Spinal cord (tissue), 9 donors: ENCODE measurements at regions not wholly inside any gene's neighbourhood (a gene's known extent, or its start where the extent isn't known, plus 50 kb on each side); places are given as distances from the start of the nearest gene placed in this dataset.
A peak's percentile ranks its signal among the peaks of the same experiment; 100 is the strongest.

ENCODE experiments used
- DNase-seq, 6 donors: peaks; one replicate each; pipeline versions ENCODE4 v3.0.0 to v3.0.0-alpha.2; 2013 to 2015; ENCODE audit warnings: low spot score in 6 of 6, low read depth in 4 of 6
- H3K27ac ChIP-seq: one replicate; pipeline ENCODE4 v1.5.1; 2013; ENCODE audit warnings: low read depth, low read length, control low read depth
- H3K27me3 ChIP-seq: one replicate; pipeline ENCODE4 v1.6.1; 2013; ENCODE audit warnings: low read length; ENCODE audit not compliant: control insufficient read depth, insufficient read depth
- H3K36me3 ChIP-seq: one replicate; pipeline ENCODE4 v1.6.1; 2013; ENCODE audit warnings: low read length; ENCODE audit not compliant: control insufficient read depth, insufficient read depth
- H3K4me1 ChIP-seq: one replicate; pipeline ENCODE4 v1.6.1; 2013; ENCODE audit warnings: low read length; ENCODE audit not compliant: control insufficient read depth, insufficient read depth
- H3K4me3 ChIP-seq: one replicate; pipeline ENCODE4 v1.5.1; 2013; ENCODE audit warnings: low read depth, low read length, control low read depth
- H3K9me3 ChIP-seq: one replicate; pipeline ENCODE4 v1.6.1; 2013; ENCODE audit warnings: low read length; ENCODE audit not compliant: control insufficient read depth, insufficient read depth
- WGBS: methylation state at CpG from one replicate; pipeline ENCODE4 v1.1.5; 2013; ENCODE audit warnings: missing lambda C conversion rate; ENCODE audit not compliant: insufficient coverage; 5-methylcytosine and 5-hydroxymethylcytosine counted together
- donor health status: healthy.

DNA sequence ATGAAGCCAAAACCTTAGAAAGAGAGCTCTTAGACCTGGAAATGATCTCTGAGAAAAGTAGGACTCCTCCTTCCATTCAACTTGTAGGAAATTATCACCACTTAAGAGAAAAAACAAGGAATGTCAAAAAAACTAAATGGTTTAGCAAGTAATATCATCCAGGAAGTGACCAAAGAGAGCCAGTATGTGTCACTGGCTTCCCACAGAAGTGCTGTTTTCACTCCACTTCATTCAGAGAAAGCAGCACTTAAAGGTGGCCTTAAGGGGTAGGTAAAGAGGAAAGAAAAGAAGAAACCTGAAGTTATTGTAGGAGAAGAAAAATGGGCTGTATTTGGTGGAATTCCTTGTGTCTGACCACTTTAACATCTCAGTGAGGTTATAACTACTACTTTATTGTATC lies 414.4 kb upstream of the ETAA1 start:
- no peaks in the 10 kb centered on the region for H3K9me3 ChIP-seq
- no peaks in the 10 kb centered on the region for H3K4me1 ChIP-seq
- DNase-seq, result no peak
- H3K36me3 ChIP-seq, result no peaks in the 10 kb centered on the region
- no peaks in the 10 kb centered on the region for H3K27me3 ChIP-seq
- no peak overlapping the region for H3K4me3 ChIP-seq
- H3K27ac ChIP-seq, result no peak overlapping the region

DNA sequence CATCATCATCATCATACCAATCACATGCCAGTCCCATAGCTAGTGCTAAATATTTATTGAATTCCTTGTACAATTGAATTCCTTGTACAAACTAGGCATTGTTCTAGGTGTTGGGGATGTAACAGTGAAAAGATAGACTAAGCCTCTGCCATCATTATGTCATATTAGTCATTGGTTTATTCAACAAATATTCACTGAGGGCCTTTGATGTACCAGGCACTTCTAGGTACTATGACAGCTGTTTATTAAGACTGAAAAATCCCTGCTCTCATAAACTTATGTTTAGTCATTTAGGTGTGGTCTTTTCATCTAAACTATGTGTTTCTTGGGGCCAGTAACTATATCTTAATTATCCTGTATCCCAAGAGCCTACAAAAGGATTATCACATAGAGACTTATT lies 412.3 kb upstream of the ETAA1 start:
- H3K27me3 ChIP-seq, result no peaks in the 10 kb centered on the region
- H3K4me3 ChIP-seq, result no peak overlapping the region
- H3K36me3 ChIP-seq, result no peaks in the 10 kb centered on the region
- H3K27ac ChIP-seq, result no peak overlapping the region
- no peaks in the 10 kb centered on the region for H3K9me3 ChIP-seq
- H3K4me1 ChIP-seq, result no peaks in the 10 kb centered on the region
- no peak for DNase-seq

DNA sequence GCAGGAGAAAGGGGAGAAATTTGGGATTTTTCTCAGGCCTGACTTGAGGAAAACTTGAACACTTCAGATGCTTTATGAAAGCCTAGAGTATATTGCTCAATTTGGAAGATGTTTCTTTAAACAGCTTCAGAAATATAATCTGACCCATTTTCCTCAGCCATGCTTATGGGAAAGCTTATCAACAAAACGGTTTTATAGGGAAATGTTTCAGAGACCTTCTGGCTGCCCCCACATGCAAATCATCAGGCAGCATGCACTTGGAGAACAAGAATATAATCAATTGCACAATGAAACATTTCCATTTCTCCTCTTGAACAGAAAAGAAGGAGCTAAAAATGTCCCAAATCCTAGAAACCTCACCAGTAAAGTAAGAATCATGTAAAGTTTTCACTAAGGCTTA lies 411.2 kb upstream of the ETAA1 start:
- no peaks in the 10 kb centered on the region for H3K36me3 ChIP-seq
- H3K9me3 ChIP-seq, result no peaks in the 10 kb centered on the region
- no peak overlapping the region for H3K4me3 ChIP-seq
- WGBS, result no CpG with 5 or more reads among the region's 1 CpG
- no peaks in the 10 kb centered on the region for H3K4me1 ChIP-seq
- no peaks in the 10 kb centered on the region for H3K27me3 ChIP-seq
- H3K27ac ChIP-seq, result no peak overlapping the region
- DNase-seq, result no peak

DNA sequence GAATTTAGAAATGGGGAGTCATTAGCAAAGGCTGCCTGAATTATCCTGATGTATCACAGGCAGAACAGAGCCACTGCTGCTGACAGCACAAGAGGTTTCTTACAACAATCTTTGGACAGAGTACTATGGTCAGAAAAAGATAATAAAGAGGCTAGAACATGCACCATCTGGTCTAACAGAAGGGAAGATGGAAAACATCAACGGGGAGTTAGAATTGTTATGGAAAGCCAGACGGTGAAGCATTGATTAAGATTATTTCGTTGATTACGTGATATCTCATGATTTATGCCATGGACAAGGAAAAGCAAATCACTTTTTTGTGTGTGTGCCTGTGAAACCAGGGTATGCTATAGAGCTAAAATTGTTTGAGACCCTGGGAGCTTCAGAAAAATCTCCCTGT lies 409.4 kb upstream of the ETAA1 start:
- no peak overlapping the region for H3K27ac ChIP-seq
- whole genome bisulfite sequencing, result 87% methylated on average over 4 of the region's 4 CpGs
- DNase-seq, result no peak

DNA sequence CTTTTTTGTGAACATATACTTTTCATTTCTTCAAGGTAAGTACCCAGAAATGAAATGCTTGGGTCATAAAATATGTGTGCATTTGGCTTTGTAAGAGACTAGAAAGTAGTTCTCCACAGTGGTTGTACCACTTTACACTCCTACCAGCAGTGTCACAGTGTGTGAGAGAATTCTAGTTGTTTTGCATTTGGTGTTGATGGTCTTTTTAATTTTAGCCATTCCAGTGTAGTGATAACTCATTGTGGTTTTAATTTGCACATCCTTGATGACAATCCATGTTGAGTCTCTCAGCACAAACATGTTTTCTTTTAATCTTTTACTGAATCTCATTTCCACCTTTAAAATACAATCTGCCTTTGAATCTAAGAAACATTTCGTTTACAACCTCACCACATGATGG lies 402.5 kb upstream of the ETAA1 start:
- H3K27me3 ChIP-seq, result no peaks in the 10 kb centered on the region
- DNase-seq, result peak in 1 of 6 donors; percentile 22
- no peaks in the 10 kb centered on the region for H3K4me1 ChIP-seq
- H3K36me3 ChIP-seq, result no peaks in the 10 kb centered on the region
- no peak overlapping the region for H3K4me3 ChIP-seq
- H3K27ac ChIP-seq, result no peak overlapping the region
- WGBS, result no CpG with 5 or more reads among the region's 1 CpG
- no peaks in the 10 kb centered on the region for H3K9me3 ChIP-seq

More for the DNA sequence above, 409.4 kb upstream of the ETAA1 start:
- Histone ChIP-seq H3K9me3 (no peaks in the 10 kb centered on the region), H3K27me3 (no peaks in the 10 kb centered on the region), H3K4me3 (no peak overlapping the region), H3K36me3 (no peaks in the 10 kb centered on the region), H3K4me1 (no peaks in the 10 kb centered on the region)

DNA sequence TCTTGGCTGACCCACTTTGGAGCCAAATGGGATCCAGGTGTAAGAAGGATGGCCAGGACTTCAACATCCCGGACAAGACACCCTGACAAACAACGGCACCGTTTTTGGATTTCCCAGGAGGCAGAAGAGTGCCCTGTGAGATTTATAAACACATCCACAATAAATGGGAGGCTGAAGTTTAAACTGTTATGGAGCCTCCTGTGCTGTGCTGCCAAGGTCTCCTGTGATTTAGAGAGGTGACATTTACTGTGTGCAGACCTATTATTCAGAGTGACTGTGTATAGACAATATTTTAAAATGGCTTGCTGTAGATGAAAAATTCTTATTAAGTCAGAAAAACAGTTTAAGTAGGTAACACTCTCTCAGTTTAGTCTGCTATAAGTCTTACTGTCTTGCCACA lies 401.5 kb upstream of the ETAA1 start:
- Histone ChIP-seq H3K4me1 (no peaks in the 10 kb centered on the region), H3K9me3 (no peaks in the 10 kb centered on the region), H3K36me3 (no peaks in the 10 kb centered on the region), H3K4me3 (no peak overlapping the region), H3K27me3 (no peaks in the 10 kb centered on the region), H3K27ac (no peak overlapping the region)
- peak in 1 of 6 donors; percentile 54 for DNase-seq
- WGBS, result no CpG with 5 or more reads among the region's 3 CpGs

DNA sequence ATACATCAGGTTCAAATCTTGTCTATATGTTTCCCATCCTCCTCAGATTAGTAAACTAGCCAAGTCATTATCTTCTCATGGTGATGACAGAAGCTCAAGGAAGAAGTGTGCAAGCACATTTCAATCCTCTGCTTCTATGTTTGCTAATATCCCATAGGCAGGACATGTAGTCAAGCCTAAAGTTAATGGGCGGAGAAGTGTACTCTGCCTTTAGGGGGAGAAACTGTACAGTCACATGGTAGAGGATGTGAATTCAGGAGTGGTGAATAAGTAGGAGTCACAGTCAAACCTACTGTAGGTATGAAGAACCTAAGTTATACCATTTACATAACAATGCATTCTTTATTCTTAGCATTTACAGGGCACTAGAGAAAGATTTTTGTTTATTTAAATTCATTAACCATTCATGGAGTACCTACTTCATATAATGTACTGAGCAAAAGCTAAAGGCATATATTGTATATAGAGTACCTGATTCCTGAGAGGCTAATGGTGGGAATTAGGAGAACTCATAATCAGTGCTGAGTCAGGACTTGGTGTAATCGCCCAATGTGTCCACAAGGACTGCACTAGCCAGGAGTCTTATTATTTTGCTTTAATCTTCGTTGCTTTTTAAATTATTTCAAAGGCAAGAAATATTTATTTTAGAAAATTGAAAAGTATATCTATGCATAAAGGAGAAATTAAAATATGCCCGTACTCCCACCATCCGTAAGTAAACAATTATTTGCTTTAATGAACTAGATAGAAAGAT lies 394.3 kb upstream of the ETAA1 start:
- no peak for DNase-seq
- Histone ChIP-seq H3K27ac (no peak overlapping the region), H3K4me1 (no peaks in the 10 kb centered on the region), H3K27me3 (no peaks in the 10 kb centered on the region), H3K4me3 (no peak overlapping the region), H3K9me3 (no peaks in the 10 kb centered on the region), H3K36me3 (no peaks in the 10 kb centered on the region)
- WGBS, result no CpG with 5 or more reads among the region's 5 CpGs

DNA sequence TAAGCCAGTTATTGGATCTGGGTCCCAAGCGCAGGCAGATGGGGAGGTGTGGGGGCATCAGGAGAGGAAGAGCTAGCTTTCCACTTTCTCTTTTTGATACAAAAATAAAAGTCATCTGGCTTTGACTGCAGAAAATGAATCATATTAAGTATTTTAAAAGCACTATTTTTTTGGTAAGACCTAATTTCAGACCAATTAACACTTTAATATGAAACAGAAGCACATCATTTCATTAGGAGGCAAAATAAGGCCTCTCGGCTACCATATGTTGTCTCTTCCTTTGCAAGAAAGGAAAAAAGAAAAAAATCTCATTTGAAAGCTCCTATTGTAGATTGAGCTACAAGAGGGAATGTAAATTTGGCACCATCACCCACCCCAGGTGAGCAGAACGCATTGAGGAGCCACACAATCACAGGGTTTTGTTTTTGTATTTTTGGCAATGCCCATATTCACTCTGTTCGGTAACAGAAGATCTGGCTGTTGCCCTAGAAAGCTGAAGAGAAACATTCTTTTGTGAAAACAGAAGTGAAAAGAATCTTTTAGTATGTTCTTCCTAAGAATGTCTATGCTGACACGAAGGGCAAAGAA lies 390.7 kb upstream of the ETAA1 start:
- H3K4me3 ChIP-seq, result no peak overlapping the region
- no CpG with 5 or more reads among the region's 5 CpGs for WGBS
- no peaks in the 10 kb centered on the region for H3K27me3 ChIP-seq
- no peaks in the 10 kb centered on the region for H3K36me3 ChIP-seq
- H3K27ac ChIP-seq, result no peak overlapping the region
- H3K4me1 ChIP-seq, result no peaks in the 10 kb centered on the region
- DNase-seq, result peak in 1 of 6 donors; percentile 15
- H3K9me3 ChIP-seq, result no peaks in the 10 kb centered on the region

DNA sequence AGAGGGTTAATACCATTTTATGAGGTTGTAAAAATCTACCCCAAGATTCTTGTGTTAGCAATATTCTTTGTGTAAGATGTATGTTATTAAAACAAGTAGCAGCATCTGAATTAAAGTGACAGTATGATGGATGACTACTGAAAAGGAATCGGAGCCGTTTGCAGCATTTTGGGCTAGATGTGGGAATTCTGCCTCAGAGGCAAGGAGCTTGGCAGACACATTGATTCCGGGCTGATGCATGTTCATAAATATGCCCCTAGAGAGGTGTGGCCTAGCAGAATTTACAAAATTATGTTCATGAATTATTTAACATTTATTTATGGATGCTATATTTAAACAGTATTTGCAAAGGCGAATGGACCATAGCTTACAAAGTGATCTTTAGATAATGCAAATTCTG lies 389.0 kb upstream of the ETAA1 start:
- peak in 1 of 6 donors; percentile 78 for DNase-seq
- H3K9me3 ChIP-seq, result no peaks in the 10 kb centered on the region
- no peaks in the 10 kb centered on the region for H3K36me3 ChIP-seq
- WGBS, result 40% methylated on average over 2 of the region's 4 CpGs
- no peak overlapping the region for H3K27ac ChIP-seq
- H3K4me1 ChIP-seq, result no peaks in the 10 kb centered on the region
- H3K27me3 ChIP-seq, result no peaks in the 10 kb centered on the region
- H3K4me3 ChIP-seq, result no peak overlapping the region

DNA sequence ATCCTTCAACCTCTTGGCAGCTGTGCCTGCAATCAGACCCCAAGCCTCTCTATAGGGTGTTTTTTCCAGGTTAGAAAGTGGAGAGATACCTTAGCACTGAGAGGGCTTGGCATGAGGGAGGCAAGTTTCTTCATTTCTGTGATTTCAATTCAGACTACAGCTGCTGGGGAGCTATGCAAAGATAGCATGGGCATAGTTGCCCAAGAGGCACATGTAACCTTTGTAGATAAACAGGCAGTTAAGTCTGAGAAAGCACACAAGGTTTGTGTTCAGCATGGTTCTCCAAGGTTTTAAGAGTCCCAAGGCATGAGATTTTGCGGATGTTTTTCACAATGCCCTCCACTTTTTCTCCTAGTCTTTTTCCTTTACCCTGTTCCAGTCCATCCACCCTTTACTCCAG lies 385.0 kb upstream of the ETAA1 start:
- H3K27me3 ChIP-seq, result no peaks in the 10 kb centered on the region
- H3K9me3 ChIP-seq, result no peaks in the 10 kb centered on the region
- WGBS, result 90% methylated on average over 1 of the region's 1 CpG
- no peak for DNase-seq
- H3K27ac ChIP-seq, result no peak overlapping the region
- no peaks in the 10 kb centered on the region for H3K36me3 ChIP-seq
- no peak overlapping the region for H3K4me3 ChIP-seq
- H3K4me1 ChIP-seq, result no peaks in the 10 kb centered on the region
